ENCODE measurements at regions not wholly inside any gene's neighbourhood (a gene's known extent, or its start where the extent isn't known, plus 50 kb on each side); places are given as distances from the start of the nearest gene placed in this dataset.

GRCh38 chr2:32887125-32887524, 59.6 kb upstream of the LTBP1 start:
- no peak overlapping the region for H3K4me2 ChIP-seq (replicated peaks; ENCODE audit: extremely low read depth, low read length, poor library complexity, severe bottlenecking)
- no peak overlapping the region for H3K27ac ChIP-seq (ENCODE audit: low read depth in 1 of 2, low read length in 2 of 2)
- no peak overlapping the region for H3K4me3 ChIP-seq (replicated peaks in 1 of 3; ENCODE audit: low read depth in 2 of 3, low read length in 3 of 3)
- intact Hi-C loops (cut with micrococcal nuclease), result no loop called here
- H3K27me3 Mint-ChIP-seq (ENCODE audit: low read depth in 3 of 3), result peaks cover 2 to 5% (median 3%) of the 10 kb centered on the region in 3 donors
- no peaks in the 10 kb centered on the region for H3K4me1 Mint-ChIP-seq
- H3K79me2 ChIP-seq (ENCODE audit: insufficient read depth, low read length), result no peaks in the 10 kb centered on the region
- no peak for DNase-seq
- H3K9ac ChIP-seq (ENCODE audit: insufficient read depth, low read length, poor library complexity, severe bottlenecking), result no peak overlapping the region
- WGBS (ENCODE audit: insufficient coverage), result no CpG with 5 or more reads among the region's 2 CpGs
- no peaks in the 10 kb centered on the region for H3K36me3 ChIP-seq (replicated peaks in 1 of 2; ENCODE audit: control insufficient read depth in 1 of 2, insufficient read depth in 2 of 2, low read length in 2 of 2)
- no peaks in the 10 kb centered on the region for H4K20me1 ChIP-seq (ENCODE audit: insufficient read depth, low read length)
- H3K27ac Mint-ChIP-seq, result no peak overlapping the region
- no peaks in the 10 kb centered on the region for H3K27me3 ChIP-seq (ENCODE audit: control insufficient read depth in 2 of 2, insufficient read depth in 2 of 2, low read length in 2 of 2)
- no peak overlapping the region for H3K4me3 Mint-ChIP-seq
- H3K4me1 ChIP-seq (ENCODE audit: control insufficient read depth in 1 of 2, insufficient read depth in 2 of 2, low read length in 2 of 2), result no peaks in the 10 kb centered on the region
- no peak for TF ChIP-seq CTCF (IDR thresholded peaks at IDR 0.05)
- H2AFZ ChIP-seq (ENCODE audit: insufficient read depth, low read depth, low read length, poor library complexity, severe bottlenecking), result no peak overlapping the region
- peaks cover 5 to 16% (median 11%) of the 10 kb centered on the region in 7 donors for H3K9me3 Mint-ChIP-seq
- H3K9me3 ChIP-seq (replicated peaks in 1 of 2; ENCODE audit: control insufficient read depth in 1 of 2, insufficient read depth in 1 of 2, low read length in 2 of 2), result peaks cover 6 to 9% of the 10 kb centered on the region in 2 donors
- H3K36me3 Mint-ChIP-seq, result no peaks in the 10 kb centered on the region

GRCh38 chr2:32894119-32894728, 52.5 kb upstream of the LTBP1 start:
- H3K27ac ChIP-seq (ENCODE audit: low read depth in 1 of 2, low read length in 2 of 2), result no peak overlapping the region
- H3K4me1 ChIP-seq (ENCODE audit: control insufficient read depth in 1 of 2, insufficient read depth in 2 of 2, low read length in 2 of 2), result no peaks in the 10 kb centered on the region
- no peaks in the 10 kb centered on the region for H3K79me2 ChIP-seq (ENCODE audit: insufficient read depth, low read length)
- H4K20me1 ChIP-seq (ENCODE audit: insufficient read depth, low read length), result no peaks in the 10 kb centered on the region
- Mint-ChIP-seq H3K36me3 (no peaks in the 10 kb centered on the region), H3K27ac (no peak overlapping the region), H3K9me3 (peaks cover 0 to 8% (median 5%) of the 10 kb centered on the region in 7 donors), H3K4me1 (no peaks in the 10 kb centered on the region), H3K4me3 (no peak overlapping the region), H3K27me3 (ENCODE audit: low read depth in 3 of 3) (peaks cover 3 to 4% (median 4%) of the 10 kb centered on the region in 3 donors)
- H2AFZ ChIP-seq (ENCODE audit: insufficient read depth, low read depth, low read length, poor library complexity, severe bottlenecking), result no peak overlapping the region
- no peaks in the 10 kb centered on the region for H3K36me3 ChIP-seq (replicated peaks in 1 of 2; ENCODE audit: control insufficient read depth in 1 of 2, insufficient read depth in 2 of 2, low read length in 2 of 2)
- H3K4me3 ChIP-seq (replicated peaks in 1 of 3; ENCODE audit: low read depth in 2 of 3, low read length in 3 of 3), result no peak overlapping the region
- no peak overlapping the region for H3K4me2 ChIP-seq (replicated peaks; ENCODE audit: extremely low read depth, low read length, poor library complexity, severe bottlenecking)
- WGBS (ENCODE audit: insufficient coverage), result no CpG with 5 or more reads among the region's 4 CpGs
- intact Hi-C loops (cut with micrococcal nuclease), result no loop called here
- H3K9me3 ChIP-seq (replicated peaks in 1 of 2; ENCODE audit: control insufficient read depth in 1 of 2, insufficient read depth in 1 of 2, low read length in 2 of 2), result no peaks in the 10 kb centered on the region
- no peaks in the 10 kb centered on the region for H3K27me3 ChIP-seq (ENCODE audit: control insufficient read depth in 2 of 2, insufficient read depth in 2 of 2, low read length in 2 of 2)
- DNase-seq, result no peak
- no peak overlapping the region for H3K9ac ChIP-seq (ENCODE audit: insufficient read depth, low read length, poor library complexity, severe bottlenecking)
- TF ChIP-seq CTCF (IDR thresholded peaks at IDR 0.05), result no peak

Measured in CD14-positive monocyte (primary cell).